ENCODE measurements at regions not wholly inside any gene's neighbourhood (a gene's known extent, or its start where the extent isn't known, plus 50 kb on each side); places are given as distances from the start of the nearest gene placed in this dataset.

DNA sequence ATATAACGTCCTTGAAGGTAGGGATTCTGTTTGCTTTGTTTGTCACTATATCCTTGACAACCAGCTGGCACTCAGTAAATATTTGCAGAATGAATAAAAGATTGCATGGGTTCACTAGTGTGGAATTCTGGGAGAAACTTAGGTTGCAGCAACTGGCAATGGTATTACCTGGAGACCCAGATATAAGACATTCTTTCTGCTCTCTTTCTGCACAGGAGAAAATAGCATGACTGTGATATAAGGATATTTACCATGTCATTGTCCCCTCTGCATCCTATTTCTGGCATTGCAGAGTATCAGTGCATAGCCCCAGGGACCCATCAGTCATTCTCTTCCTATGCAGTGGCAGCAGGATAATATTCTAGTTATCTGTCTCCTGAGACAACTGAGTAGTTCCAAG lies 308.9 kb upstream of the LRRC7 start:
- no peak for FAIRE-seq

- FAIRE-seq: no peak
Measured at GRCh38 chr1:69263921-69264391, 303.8 kb upstream of the LRRC7 start.

DNA sequence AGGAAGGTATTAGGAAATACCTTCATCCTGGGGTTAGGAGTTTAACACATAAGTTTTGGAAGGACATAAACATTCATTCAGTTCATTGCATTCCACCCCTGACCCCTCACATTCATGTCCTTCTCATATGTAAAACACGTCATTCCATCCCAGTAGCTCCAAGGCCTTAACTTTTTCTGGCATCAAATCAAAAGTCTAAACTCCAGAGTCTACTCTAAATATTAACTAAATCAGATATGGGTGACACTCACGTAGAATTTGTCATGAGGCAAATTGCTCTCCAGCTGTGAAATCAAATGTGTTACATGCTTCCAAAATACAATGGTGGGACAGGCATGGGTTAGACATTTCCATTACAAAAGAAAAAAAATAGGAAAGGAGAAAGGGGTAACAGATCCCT lies 298.2 kb upstream of the LRRC7 start:
- no peak for FAIRE-seq

DNA sequence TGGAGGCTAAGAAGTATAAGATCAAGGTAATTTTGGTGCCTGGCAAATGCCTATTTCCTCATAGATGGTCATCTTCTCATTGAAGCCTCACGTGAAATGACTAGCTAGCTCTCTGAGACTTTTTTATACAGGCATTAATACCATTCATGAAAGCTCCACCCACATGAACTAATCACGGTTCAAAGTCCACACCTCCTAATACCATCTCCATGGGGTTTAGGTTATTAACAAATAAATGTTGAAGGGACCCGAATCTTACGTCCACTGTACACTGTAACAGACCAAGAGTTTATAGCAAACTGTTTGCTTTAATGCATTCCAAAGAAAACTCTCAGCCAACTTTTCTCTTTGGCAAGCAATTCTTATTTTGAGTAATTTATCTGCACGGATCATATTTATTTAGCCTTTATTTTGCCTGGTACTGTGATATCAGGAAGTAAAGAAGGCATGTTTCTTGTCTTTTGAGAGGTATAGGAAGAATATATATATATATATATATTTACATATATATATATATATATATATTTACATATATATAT lies 296.1 kb upstream of the LRRC7 start:
- FAIRE-seq: no peak

- no peak for FAIRE-seq
Measured at GRCh38 chr1:69272684-69273083, 295.0 kb upstream of the LRRC7 start.

- no peak for FAIRE-seq
Measured at GRCh38 chr1:69278923-69279322, 288.8 kb upstream of the LRRC7 start.

DNA sequence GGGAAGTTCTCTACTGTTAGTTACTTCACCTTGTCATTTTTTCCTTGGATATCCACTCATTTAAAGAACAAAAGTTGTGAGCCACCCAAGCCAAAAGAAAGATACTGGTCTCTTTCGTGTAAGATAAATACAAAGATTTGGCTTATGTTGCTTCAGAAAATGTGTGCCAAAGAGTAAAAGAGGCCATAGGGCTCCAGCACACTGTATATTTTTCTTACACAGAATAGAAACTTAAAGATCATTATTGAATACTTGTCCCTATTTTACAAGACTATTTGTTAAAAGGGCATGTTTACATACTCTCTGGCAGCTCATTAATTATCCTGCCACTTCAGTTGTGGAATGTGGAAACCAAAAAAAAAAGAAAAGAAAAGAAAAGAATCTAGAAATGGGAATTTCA lies 284.2 kb upstream of the LRRC7 start:
- no peak for FAIRE-seq

GRCh38 chr1:69284508-69284907 lies 283.2 kb upstream of the LRRC7 start:
- FAIRE-seq: no peak

GRCh38 chr1:69288416-69288815 lies 279.3 kb upstream of the LRRC7 start:
- FAIRE-seq: no peak

DNA sequence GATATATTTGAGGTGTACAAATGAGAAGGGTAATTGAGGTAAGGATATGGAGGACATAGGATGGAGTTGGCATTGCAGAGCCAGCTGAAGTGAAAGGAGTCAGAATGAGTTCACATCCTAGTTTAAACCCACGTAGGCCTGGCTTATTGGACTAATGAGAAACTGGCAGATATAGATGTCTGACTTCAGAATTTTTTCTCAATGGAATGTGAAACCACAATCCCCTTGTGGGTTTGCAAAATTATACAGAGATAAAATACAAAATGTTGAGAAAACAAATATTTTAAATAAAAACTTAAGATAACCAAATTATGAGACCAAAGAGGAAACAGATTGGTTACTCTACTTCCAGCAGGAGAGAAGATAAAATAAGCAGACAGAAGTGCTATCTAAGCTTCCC lies 277.4 kb upstream of the LRRC7 start:
- FAIRE-seq: no peak

- no peak for FAIRE-seq
Measured at GRCh38 chr1:69291541-69291940, 276.2 kb upstream of the LRRC7 start.

DNA sequence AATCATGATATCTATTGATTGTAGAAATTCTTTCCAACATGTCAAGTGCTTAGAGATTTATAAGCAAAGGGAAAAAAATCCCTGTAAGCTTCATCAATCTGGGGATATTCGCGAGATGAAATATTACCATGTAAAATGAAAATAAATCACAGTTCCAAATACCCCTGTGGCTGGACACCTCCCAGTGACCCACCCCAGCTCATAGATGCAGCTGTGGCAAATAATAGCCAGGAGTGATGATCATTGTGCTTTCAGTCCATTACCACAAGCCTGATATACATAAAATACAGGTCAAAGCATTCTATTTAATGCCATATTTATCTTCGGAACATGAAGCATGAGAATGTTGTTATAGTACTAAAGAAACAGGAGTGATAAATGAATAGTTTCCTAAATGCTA lies 274.9 kb upstream of the LRRC7 start:
- no peak for FAIRE-seq

DNA sequence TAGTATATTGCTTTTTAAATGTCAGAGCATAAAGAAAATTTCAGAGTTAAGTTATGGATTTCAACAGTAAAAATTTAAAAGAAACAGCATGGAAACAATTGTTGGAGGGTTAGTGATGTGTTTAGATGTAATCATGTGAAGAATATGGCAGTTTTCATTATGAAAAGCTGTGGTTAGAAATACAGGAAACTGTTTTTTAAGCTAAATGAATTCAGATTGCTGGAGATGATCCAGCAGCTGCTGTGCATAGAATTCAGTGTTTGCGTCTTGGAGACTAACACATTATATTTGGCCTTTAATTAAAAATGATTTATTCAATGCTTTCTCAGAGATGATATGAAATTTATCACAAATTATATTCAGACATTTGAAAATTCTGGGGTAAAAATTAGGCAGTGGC lies 273.6 kb upstream of the LRRC7 start:
- FAIRE-seq: no peak

DNA sequence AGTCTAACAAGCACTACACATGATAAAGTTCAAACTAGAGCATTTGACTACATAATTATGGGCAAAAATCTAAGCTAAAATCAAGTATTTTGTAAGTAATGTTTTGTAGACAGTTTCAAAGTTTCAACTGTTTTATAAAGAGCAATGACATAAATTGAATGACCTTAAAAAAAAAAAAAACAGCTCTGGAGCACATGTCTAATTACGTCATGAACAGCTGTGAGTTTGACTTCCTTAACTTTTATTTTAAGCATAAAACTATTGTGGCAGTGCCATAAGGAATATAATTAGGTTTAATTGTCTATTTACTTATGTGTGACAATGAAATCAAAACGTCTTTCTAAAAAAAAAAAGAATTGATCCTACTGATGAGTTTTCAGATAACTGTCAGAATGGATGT lies 272.5 kb upstream of the LRRC7 start:
- FAIRE-seq: no peak

- FAIRE-seq: no peak
Measured at GRCh38 chr1:69305621-69306020, 262.1 kb upstream of the LRRC7 start.

DNA sequence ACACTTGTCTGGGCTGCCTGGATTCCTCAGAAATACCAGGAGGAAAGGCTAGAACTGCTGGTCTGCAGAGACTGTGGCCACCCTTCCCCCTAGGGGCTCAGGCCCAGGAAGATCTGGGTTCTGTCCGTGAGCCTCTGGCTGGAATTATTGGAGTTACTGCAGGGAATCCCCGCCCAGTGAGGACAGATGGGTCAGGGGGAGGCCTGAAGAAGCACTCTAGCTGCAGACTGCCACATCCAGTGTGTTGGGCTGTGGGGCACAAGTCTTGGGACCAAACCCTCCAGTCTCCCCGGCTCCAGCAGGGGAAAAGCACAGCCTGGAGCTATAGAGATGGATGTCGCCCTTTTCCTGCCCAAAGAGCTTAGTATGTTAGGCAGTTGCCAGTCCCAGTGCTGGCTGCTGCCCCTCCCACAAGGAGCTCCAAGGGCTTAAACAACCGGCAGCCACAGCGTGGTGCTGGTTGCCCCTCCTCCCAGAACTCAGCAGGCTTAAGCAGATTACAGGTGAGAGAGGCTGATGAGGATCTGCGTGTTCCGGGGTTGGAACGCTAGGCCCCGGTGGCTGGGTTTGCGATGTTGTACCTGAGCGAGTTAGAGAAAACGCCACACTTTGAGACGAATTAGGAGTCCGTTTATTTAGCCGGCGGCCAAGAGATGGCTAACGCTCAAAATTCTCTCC lies 255.5 kb upstream of the LRRC7 start:
- FAIRE-seq: no peak

DNA sequence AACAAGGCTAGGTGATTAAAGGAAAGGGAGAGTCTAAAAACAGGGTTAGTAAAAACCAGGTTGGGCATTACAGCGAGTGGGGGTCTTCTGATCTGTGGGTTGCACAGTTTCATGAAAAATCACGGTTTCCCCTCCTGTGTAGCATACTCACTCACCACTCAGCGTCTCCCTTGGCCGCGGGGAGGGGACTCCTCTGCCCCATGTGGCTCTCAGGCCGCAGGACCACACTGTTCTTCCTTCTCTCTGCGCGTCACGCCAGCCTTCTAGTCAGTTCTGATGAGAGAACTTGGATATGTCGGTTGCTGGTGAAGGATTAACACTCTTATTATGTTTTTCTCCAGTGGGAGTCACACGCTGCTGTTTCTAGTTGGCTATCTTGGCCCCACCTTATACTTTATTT lies 254.6 kb upstream of the LRRC7 start:
- no peak for FAIRE-seq

DNA sequence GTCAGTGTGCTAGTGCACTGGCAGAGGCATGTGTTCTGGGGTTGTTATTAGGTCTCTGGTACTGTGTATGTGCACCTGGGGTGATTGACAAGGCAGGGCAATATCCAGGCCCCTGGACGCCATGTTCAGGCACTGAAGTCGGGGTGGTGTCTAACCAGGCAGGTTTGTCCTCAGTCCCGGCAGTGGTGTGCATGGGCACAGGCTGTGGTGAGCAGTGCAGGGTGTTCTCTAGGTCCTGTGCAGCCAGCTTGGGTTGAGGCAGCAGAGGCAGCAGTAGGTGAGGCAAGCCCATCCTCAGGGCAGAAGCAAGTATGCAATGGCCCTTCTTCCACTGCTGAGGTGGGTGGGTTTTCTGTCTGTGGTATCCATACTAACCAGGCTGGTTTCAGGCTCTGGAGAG lies 252.3 kb upstream of the LRRC7 start:
- no peak for FAIRE-seq

GRCh38 chr1:69315823-69316222 lies 251.9 kb upstream of the LRRC7 start:
- FAIRE-seq: no peak

DNA sequence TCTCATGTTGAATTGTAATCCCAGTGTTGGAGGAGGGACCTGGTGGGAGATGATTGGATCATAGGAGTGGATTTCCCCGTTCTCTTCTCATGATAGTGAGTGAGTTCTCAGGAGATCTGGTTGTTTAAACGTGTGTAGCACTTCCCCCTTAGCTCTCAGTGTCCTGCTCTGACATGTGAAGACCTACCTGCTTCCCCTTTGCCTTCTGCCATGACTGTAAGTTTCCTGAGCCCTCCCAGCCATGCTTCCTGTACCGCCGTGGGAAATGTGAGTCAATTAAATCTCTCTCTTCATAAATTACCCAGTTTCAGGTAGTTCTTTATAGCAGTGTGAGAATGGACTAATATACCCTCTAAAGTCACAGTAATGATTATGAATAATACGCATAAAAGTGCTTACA lies 248.4 kb upstream of the LRRC7 start:
- no peak for FAIRE-seq

DNA sequence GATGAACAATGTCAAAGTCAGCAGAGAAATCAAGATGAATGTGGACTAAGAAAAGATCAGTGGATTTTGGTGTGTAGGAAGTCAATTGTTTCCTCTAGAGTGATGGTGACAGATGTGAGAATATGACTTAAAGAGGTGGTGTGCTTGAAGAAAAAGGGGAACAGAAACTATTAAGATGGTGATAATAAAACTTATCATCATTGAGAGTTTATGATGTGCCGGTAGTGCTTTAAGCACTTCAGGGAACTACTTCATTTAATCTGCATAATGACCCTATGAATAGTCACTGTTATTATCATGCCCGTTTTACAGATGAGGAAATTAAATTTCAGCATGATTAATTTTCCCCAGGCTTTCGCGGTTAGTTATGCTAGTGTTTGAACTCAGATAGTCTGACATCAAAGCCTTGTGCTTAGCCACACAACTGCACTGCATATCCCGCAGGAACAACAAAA lies 246.9 kb upstream of the LRRC7 start:
- FAIRE-seq: no peak

GRCh38 chr1:69321311-69321710 lies 246.4 kb upstream of the LRRC7 start:
- FAIRE-seq: no peak

GRCh38 chr1:69328186-69328585 lies 239.5 kb upstream of the LRRC7 start:
- no peak for FAIRE-seq

- no peak for FAIRE-seq
Measured at GRCh38 chr1:69363236-69363635, 204.5 kb upstream of the LRRC7 start.

DNA sequence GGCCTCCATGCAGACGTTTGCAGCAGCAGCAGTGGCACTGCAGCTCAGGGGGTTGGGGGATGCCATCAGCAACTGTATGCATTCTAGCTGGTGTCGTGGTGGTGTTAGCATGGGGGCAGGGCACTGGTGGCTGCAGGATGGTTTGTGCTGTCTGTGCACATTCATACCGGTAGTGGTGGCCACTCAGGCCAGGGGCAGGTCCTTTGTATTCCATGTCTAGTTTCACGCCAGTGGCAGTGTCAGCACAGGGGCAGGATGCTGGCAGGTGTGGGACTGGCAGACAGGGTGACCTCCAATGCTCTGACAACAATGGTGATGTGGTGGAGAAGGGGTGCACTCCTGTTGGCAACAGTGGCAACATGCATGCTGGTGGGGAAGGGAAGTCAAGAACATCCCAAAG lies 194.2 kb upstream of the LRRC7 start:
- no peak for FAIRE-seq
